ENCODE measurements at regions not wholly inside any gene's neighbourhood (a gene's known extent, or its start where the extent isn't known, plus 50 kb on each side); places are given as distances from the start of the nearest gene placed in this dataset.

DNA sequence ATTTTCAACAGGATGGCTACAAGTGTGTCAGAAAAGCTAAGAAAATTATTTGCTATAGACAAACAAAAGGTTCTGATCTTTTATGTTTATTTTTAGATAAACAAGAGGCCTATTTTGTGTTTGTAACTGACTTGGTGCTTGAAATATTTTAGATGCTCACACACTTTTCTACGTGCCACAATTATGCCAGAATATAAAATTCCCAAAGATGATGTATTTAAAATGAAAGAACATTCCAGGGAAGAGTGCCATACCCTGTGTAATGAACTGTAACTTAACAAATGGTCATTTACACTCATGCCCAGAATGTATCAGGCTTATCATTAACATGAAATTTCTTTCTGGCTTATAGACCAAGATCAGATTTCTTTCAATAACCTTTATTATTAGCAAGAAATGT is 144.9 kb upstream of the MTPN start:
- H3K27ac ChIP-seq (ENCODE audit: low read length): no peak overlapping the region
- H3K9ac ChIP-seq (ENCODE audit: low read length): no peak overlapping the region
- peaks cover 4% of the 10 kb centered on the region; the same call in 1 of the 2 replicates for H3K27me3 ChIP-seq (ENCODE audit: low read length)
- no peaks in the 10 kb centered on the region for H3K9me2 ChIP-seq (replicated peaks; ENCODE audit: low read length)
- ATAC-seq (no peak), DNase-seq (no peak)
- no peaks in the 10 kb centered on the region for H3K36me3 ChIP-seq (ENCODE audit: low read depth, low read length)
- H3K4me1 ChIP-seq (ENCODE audit: insufficient read depth, low read length): no peaks in the 10 kb centered on the region
- intact Hi-C loops (cut with micrococcal nuclease): no loop called here
- BruUV-seq (replicated peaks): no TSS peak
- H4K20me1 ChIP-seq (ENCODE audit: low read length): no peaks in the 10 kb centered on the region
- no peak overlapping the region for H3K4me3 ChIP-seq (ENCODE audit: low read length)
- no peaks in the 10 kb centered on the region for H3K79me2 ChIP-seq (ENCODE audit: low read length)
- no peak overlapping the region for H3K4me2 ChIP-seq (ENCODE audit: low read length)
- ChIA-PET POLR2A (ENCODE audit: unreplicated experiment) (no interaction called here), CTCF (no interaction called here)
- TF ChIP-seq EZH2phosphoT487 (IDR thresholded peaks at IDR 0.05; ENCODE audit: borderline replicate concordance, low read length): no peak
- no peak for TF ChIP-seq EZH2 (IDR thresholded peaks at IDR 0.05; ENCODE audit: low read length, unreplicated experiment)
- TF ChIP-seq, protein P1, sequence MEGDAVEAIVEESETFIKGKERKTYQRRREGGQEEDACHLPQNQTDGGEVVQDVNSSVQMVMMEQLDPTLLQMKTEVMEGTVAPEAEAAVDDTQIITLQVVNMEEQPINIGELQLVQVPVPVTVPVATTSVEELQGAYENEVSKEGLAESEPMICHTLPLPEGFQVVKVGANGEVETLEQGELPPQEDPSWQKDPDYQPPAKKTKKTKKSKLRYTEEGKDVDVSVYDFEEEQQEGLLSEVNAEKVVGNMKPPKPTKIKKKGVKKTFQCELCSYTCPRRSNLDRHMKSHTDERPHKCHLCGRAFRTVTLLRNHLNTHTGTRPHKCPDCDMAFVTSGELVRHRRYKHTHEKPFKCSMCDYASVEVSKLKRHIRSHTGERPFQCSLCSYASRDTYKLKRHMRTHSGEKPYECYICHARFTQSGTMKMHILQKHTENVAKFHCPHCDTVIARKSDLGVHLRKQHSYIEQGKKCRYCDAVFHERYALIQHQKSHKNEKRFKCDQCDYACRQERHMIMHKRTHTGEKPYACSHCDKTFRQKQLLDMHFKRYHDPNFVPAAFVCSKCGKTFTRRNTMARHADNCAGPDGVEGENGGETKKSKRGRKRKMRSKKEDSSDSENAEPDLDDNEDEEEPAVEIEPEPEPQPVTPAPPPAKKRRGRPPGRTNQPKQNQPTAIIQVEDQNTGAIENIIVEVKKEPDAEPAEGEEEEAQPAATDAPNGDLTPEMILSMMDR (conservative IDR thresholded peaks at IDR 0.05; ENCODE audit: low read depth, low read length): no peak
- no peaks in the 10 kb centered on the region for H3F3A ChIP-seq (ENCODE audit: low read length, unreplicated experiment)
- no peaks in the 10 kb centered on the region for H3K9me3 ChIP-seq (ENCODE audit: low read length)
- no peak overlapping the region for H2AFZ ChIP-seq (ENCODE audit: low read length)

DNA sequence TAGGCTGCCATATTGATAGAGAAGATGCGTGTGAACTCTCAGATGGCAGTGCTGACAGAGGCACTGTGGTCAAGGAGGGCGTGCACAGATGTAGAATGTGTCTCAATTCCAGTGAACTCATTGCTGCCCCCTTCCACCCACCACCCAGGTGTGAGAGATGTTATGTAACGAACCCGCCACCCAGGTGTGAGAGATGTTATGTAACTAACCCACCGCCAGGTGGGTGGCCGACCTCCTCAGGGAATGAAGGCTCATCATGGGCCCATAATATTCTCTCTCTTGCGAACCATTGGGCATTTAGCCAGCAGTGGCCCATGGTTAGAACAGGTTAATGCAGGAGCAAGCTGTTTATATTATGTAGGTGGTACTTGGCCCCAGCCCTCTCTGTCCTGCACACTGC is 140.4 kb upstream of the MTPN start:
- no peak for DNase-seq
- Histone ChIP-seq H3K4me3 (ENCODE audit: low read length) (no peak overlapping the region), H3K27ac (ENCODE audit: low read length) (no peak overlapping the region), H3K79me2 (ENCODE audit: low read length) (no peaks in the 10 kb centered on the region), H3K9me2 (replicated peaks; ENCODE audit: low read length) (no peaks in the 10 kb centered on the region), H2AFZ (ENCODE audit: low read length) (no peak overlapping the region), H3K9ac (ENCODE audit: low read length) (no peak overlapping the region), H3K9me3 (ENCODE audit: low read length) (no peaks in the 10 kb centered on the region), H3K27me3 (ENCODE audit: low read length) (peaks cover 4% of the 10 kb centered on the region; the same call in 1 of the 2 replicates), H3F3A (ENCODE audit: low read length, unreplicated experiment) (no peaks in the 10 kb centered on the region), H3K4me2 (ENCODE audit: low read length) (no peak overlapping the region), H3K4me1 (ENCODE audit: insufficient read depth, low read length) (no peaks in the 10 kb centered on the region), H3K36me3 (ENCODE audit: low read depth, low read length) (no peaks in the 10 kb centered on the region), H4K20me1 (ENCODE audit: low read length) (no peaks in the 10 kb centered on the region)
- TF ChIP-seq, protein P1 (conservative IDR thresholded peaks at IDR 0.05; ENCODE audit: low read depth, low read length): no peak
- TF ChIP-seq EZH2 (IDR thresholded peaks at IDR 0.05; ENCODE audit: low read length, unreplicated experiment) (no peak), EZH2phosphoT487 (IDR thresholded peaks at IDR 0.05; ENCODE audit: borderline replicate concordance, low read length) (no peak)
- no peak for ATAC-seq
- CTCF ChIA-PET: no interaction called here
- BruUV-seq (replicated peaks): no TSS peak
- POLR2A ChIA-PET (ENCODE audit: unreplicated experiment): no interaction called here
- intact Hi-C loops (cut with micrococcal nuclease): no loop called here

DNA sequence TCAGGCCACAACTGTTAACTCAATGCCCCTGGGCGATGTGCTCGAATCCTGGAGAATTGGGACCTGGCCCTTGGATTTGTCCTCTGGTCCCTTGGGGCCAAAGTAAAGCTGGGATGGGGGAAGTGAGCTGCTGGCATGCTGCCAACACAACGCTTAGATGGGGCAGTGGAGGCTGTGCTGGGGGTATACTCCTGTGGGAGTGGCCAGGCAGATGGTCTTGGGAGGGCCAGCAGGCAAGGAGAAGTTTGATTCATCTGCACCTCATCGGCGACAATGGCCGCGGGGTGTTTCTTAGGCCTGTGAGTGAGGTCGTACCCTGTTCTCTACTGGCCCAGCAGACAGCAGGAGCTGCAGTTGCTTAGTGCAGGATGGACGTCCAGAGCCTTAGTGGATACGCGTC is 139.0 kb upstream of the MTPN start:
- H3K4me1 ChIP-seq (ENCODE audit: insufficient read depth, low read length): no peaks in the 10 kb centered on the region
- H3K4me2 ChIP-seq (ENCODE audit: low read length): no peak overlapping the region
- no peaks in the 10 kb centered on the region for H3F3A ChIP-seq (ENCODE audit: low read length, unreplicated experiment)
- H3K9me2 ChIP-seq (replicated peaks; ENCODE audit: low read length): no peaks in the 10 kb centered on the region
- intact Hi-C loops (cut with micrococcal nuclease): no loop called here
- ATAC-seq (no peak), DNase-seq (no peak)
- H2AFZ ChIP-seq (ENCODE audit: low read length): no peak overlapping the region
- no TSS peak for BruUV-seq (replicated peaks)
- H3K4me3 ChIP-seq (ENCODE audit: low read length): no peak overlapping the region
- no peaks in the 10 kb centered on the region for H4K20me1 ChIP-seq (ENCODE audit: low read length)
- H3K9me3 ChIP-seq (ENCODE audit: low read length): no peaks in the 10 kb centered on the region
- no peak overlapping the region for H3K27ac ChIP-seq (ENCODE audit: low read length)
- CTCF ChIA-PET: no interaction called here
- TF ChIP-seq EZH2 (IDR thresholded peaks at IDR 0.05; ENCODE audit: low read length, unreplicated experiment) (no peak), EZH2phosphoT487 (IDR thresholded peaks at IDR 0.05; ENCODE audit: borderline replicate concordance, low read length) (no peak)
- TF ChIP-seq, protein P1 (conservative IDR thresholded peaks at IDR 0.05; ENCODE audit: low read depth, low read length): no peak
- no peaks in the 10 kb centered on the region for H3K36me3 ChIP-seq (ENCODE audit: low read depth, low read length)
- POLR2A ChIA-PET (ENCODE audit: unreplicated experiment): no interaction called here
- no peaks in the 10 kb centered on the region for H3K79me2 ChIP-seq (ENCODE audit: low read length)
- H3K9ac ChIP-seq (ENCODE audit: low read length): no peak overlapping the region
- H3K27me3 ChIP-seq (ENCODE audit: low read length): peaks cover 4% of the 10 kb centered on the region; the same call in 1 of the 2 replicates
